ENCODE measurements at regions not wholly inside any gene's neighbourhood (a gene's known extent, or its start where the extent isn't known, plus 50 kb on each side); places are given as distances from the start of the nearest gene placed in this dataset.

DNA sequence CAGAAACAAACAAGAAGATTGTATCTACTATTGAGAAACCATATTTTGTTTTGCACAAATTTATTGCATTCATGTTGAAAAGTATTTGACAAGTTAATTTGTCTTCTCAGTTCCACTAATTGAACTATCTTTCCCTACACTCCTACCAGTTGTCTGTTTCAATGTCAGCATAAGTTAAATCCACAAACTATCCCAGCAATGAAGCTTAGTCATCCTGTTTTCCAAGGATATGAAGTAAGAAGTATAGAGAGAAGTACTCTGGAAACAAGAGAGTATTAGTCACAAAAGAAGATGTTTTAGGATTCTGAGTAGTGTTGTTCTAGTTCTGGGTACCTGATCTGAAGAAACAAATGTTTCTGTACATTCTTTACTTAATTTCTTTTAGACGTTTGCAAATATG lies 261.6 kb upstream of the ZNF804A start:
- ChIA-PET POLR2A (no interaction called here), CTCF (no interaction called here)
- peaks cover 10% of the 10 kb centered on the region for H3K4me1 Mint-ChIP-seq (ENCODE audit: insufficient read depth, unreplicated experiment)
- no TSS peak for BruUV-seq (replicated peaks)
- intact Hi-C loops (cut with micrococcal nuclease) = no loop called here
- no peak overlapping the region for H3K27ac Mint-ChIP-seq (ENCODE audit: low read depth, unreplicated experiment)
- H3K36me3 Mint-ChIP-seq (ENCODE audit: insufficient read depth, unreplicated experiment) = no peaks in the 10 kb centered on the region
- DNase-seq (ENCODE audit: unreplicated experiment) = peak; percentile 33
- H3K9me3 Mint-ChIP-seq (ENCODE audit: unreplicated experiment) = no peaks in the 10 kb centered on the region
- H3K27me3 Mint-ChIP-seq (ENCODE audit: insufficient read depth, unreplicated experiment) = no peaks in the 10 kb centered on the region
- H3K4me3 Mint-ChIP-seq (ENCODE audit: unreplicated experiment) = no peak overlapping the region
- TF ChIP-seq, protein P1, sequence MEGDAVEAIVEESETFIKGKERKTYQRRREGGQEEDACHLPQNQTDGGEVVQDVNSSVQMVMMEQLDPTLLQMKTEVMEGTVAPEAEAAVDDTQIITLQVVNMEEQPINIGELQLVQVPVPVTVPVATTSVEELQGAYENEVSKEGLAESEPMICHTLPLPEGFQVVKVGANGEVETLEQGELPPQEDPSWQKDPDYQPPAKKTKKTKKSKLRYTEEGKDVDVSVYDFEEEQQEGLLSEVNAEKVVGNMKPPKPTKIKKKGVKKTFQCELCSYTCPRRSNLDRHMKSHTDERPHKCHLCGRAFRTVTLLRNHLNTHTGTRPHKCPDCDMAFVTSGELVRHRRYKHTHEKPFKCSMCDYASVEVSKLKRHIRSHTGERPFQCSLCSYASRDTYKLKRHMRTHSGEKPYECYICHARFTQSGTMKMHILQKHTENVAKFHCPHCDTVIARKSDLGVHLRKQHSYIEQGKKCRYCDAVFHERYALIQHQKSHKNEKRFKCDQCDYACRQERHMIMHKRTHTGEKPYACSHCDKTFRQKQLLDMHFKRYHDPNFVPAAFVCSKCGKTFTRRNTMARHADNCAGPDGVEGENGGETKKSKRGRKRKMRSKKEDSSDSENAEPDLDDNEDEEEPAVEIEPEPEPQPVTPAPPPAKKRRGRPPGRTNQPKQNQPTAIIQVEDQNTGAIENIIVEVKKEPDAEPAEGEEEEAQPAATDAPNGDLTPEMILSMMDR (IDR thresholded peaks at IDR 0.05; ENCODE audit: unreplicated experiment) = no peak

DNA sequence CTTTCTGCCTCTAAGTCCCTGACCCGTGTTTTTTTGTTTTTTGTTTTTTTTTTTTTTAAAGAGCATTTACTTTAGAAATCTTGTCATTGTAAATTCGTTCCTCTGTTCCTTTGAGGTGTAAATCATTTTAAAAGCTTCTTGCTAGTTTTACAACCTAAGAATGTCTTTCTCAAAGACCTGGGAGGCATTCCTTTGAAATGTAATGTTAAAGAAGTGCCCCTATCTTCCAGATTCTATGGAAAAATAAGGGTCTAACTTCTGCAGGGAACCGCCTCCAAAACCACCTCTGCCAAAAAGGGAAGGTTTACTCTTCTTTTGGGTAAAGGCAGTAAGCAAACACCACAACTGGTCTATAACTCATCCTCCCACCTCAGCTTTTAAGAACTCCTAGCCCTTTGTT lies 259.6 kb upstream of the ZNF804A start:
- intact Hi-C loops (cut with micrococcal nuclease) = no loop called here
- no peak overlapping the region for H3K27ac Mint-ChIP-seq (ENCODE audit: low read depth, unreplicated experiment)
- H3K36me3 Mint-ChIP-seq (ENCODE audit: insufficient read depth, unreplicated experiment) = no peaks in the 10 kb centered on the region
- peaks cover 10% of the 10 kb centered on the region for H3K4me1 Mint-ChIP-seq (ENCODE audit: insufficient read depth, unreplicated experiment)
- H3K4me3 Mint-ChIP-seq (ENCODE audit: unreplicated experiment) = no peak overlapping the region
- no TSS peak for BruUV-seq (replicated peaks)
- CTCF ChIA-PET = no interaction called here
- no peaks in the 10 kb centered on the region for H3K27me3 Mint-ChIP-seq (ENCODE audit: insufficient read depth, unreplicated experiment)
- DNase-seq (ENCODE audit: unreplicated experiment) = no peak
- POLR2A ChIA-PET = no interaction called here
- TF ChIP-seq, protein P1 (IDR thresholded peaks at IDR 0.05; ENCODE audit: unreplicated experiment) = no peak
- H3K9me3 Mint-ChIP-seq (ENCODE audit: unreplicated experiment) = no peaks in the 10 kb centered on the region

DNA sequence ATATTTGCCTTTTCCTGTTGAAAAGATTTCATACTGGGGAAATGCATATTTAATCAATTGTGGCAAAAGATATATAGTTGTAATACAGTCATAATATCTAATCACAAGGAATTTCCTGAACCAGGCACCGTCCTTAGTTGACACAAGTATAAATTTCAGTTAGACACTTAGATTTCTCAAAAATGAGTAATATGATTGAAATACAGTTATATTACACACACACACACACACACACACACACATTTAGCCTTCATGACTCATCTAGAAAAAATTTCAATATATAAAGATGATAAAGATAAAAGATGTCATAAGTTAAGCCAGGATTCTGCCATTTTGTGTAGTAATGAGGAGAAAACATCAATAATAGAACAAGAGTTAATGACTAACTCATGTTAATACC lies 258.4 kb upstream of the ZNF804A start:
- CTCF ChIA-PET = no interaction called here
- H3K27ac Mint-ChIP-seq (ENCODE audit: low read depth, unreplicated experiment) = no peak overlapping the region
- H3K27me3 Mint-ChIP-seq (ENCODE audit: insufficient read depth, unreplicated experiment) = no peaks in the 10 kb centered on the region
- peaks cover 10% of the 10 kb centered on the region for H3K4me1 Mint-ChIP-seq (ENCODE audit: insufficient read depth, unreplicated experiment)
- H3K36me3 Mint-ChIP-seq (ENCODE audit: insufficient read depth, unreplicated experiment) = no peaks in the 10 kb centered on the region
- TF ChIP-seq, protein P1 (IDR thresholded peaks at IDR 0.05; ENCODE audit: unreplicated experiment) = no peak
- intact Hi-C loops (cut with micrococcal nuclease) = no loop called here
- no peak overlapping the region for H3K4me3 Mint-ChIP-seq (ENCODE audit: unreplicated experiment)
- no peaks in the 10 kb centered on the region for H3K9me3 Mint-ChIP-seq (ENCODE audit: unreplicated experiment)
- POLR2A ChIA-PET = no interaction called here
- BruUV-seq (replicated peaks) = no TSS peak
- peak; percentile 24 for DNase-seq (ENCODE audit: unreplicated experiment)

DNA sequence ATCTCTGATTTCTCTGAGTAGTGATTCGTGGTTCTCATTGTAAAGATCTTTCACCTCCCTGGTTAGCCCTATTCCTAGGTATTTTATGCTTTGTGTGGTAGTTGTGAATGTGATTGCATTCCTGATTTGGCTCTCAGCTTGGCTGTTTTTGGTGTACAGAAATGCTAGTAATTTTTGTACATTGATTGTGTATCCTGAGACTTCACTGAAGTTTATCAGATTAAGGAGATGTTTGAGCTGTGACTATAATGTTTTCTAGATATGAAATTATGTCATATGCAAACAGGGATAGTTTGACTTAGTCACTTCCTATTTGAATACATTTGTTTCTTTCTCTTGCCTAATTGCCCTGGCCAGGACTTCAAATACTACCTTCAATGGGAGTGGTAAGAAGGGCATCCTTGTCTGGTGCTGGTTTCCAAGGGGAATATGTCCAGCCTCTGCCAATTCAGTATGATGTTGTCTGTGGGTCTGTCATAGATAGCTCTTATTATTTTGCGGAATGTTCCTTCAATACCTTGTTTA lies 251.9 kb upstream of the ZNF804A start:
- Mint-ChIP-seq H3K4me1 (ENCODE audit: insufficient read depth, unreplicated experiment) (no peaks in the 10 kb centered on the region), H3K9me3 (ENCODE audit: unreplicated experiment) (no peaks in the 10 kb centered on the region), H3K27ac (ENCODE audit: low read depth, unreplicated experiment) (no peak overlapping the region), H3K27me3 (ENCODE audit: insufficient read depth, unreplicated experiment) (no peaks in the 10 kb centered on the region), H3K4me3 (ENCODE audit: unreplicated experiment) (no peak overlapping the region), H3K36me3 (ENCODE audit: insufficient read depth, unreplicated experiment) (no peaks in the 10 kb centered on the region)
- CTCF ChIA-PET = no interaction called here
- no peak for DNase-seq (ENCODE audit: unreplicated experiment)
- POLR2A ChIA-PET = no interaction called here
- no TSS peak for BruUV-seq (replicated peaks)
- intact Hi-C loops (cut with micrococcal nuclease) = no loop called here
- TF ChIP-seq, protein P1 (IDR thresholded peaks at IDR 0.05; ENCODE audit: unreplicated experiment) = no peak

Data from MCF 10A (cell line).